ENCODE measurements at regions not wholly inside any gene's neighbourhood (a gene's known extent, or its start where the extent isn't known, plus 50 kb on each side); places are given as distances from the start of the nearest gene placed in this dataset.

DNA sequence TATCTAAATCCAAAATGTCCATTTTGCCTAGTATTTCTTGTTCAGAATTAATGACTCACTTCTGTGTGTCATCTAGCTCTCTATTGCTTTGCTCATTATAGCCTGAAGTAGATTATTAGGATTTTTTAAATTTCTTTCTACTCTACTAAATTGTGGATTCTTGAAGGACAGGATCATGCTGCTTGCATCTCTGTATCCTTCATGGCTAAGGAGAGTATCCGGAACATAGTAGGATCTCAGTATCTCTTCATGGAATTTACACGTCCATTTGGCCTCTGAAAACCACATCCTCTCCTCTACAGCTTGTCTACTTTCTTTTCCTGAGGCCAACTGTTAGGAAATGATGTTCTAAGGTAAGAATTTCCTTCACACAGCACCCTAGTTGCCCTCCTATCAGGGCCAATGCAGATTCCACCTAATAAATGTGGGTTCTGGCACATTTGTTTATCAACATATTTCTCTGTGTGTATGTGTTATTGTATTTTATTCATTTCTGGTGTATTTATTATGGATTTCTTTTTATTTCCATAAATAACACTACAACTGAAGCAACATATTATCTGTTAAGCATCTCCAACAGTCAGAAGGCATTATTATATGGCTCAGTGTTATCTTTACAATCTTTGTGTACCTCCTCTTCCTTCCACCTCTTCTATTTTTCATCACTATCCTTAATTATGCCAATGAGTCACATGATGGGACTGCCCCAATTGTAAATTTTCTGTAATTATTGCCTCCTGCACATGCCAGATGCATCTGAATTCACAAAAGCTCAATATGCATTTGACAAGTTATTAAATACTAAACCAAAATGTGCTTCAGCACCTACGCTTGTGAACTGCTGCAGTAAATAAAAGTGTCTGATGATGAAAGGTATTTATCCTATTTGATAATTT is 557.8 kb upstream of the TLE4 start:
- TF ChIP-seq, protein P1, sequence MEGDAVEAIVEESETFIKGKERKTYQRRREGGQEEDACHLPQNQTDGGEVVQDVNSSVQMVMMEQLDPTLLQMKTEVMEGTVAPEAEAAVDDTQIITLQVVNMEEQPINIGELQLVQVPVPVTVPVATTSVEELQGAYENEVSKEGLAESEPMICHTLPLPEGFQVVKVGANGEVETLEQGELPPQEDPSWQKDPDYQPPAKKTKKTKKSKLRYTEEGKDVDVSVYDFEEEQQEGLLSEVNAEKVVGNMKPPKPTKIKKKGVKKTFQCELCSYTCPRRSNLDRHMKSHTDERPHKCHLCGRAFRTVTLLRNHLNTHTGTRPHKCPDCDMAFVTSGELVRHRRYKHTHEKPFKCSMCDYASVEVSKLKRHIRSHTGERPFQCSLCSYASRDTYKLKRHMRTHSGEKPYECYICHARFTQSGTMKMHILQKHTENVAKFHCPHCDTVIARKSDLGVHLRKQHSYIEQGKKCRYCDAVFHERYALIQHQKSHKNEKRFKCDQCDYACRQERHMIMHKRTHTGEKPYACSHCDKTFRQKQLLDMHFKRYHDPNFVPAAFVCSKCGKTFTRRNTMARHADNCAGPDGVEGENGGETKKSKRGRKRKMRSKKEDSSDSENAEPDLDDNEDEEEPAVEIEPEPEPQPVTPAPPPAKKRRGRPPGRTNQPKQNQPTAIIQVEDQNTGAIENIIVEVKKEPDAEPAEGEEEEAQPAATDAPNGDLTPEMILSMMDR (IDR thresholded peaks at IDR 0.05) = no peak
- Histone ChIP-seq H3K9me3 (no peaks in the 10 kb centered on the region), H3K27ac (no peak overlapping the region), H3K4me1 (no peaks in the 10 kb centered on the region), H3K36me3 (no peaks in the 10 kb centered on the region), H3K9ac (ENCODE audit: low read depth in 2 of 2, low read length in 2 of 2) (no peak overlapping the region), H3K4me3 (no peak overlapping the region), H3K27me3 (no peaks in the 10 kb centered on the region)
- DNase-seq = no peak
- intact Hi-C loops (cut with DNase I) = no loop called here

DNA sequence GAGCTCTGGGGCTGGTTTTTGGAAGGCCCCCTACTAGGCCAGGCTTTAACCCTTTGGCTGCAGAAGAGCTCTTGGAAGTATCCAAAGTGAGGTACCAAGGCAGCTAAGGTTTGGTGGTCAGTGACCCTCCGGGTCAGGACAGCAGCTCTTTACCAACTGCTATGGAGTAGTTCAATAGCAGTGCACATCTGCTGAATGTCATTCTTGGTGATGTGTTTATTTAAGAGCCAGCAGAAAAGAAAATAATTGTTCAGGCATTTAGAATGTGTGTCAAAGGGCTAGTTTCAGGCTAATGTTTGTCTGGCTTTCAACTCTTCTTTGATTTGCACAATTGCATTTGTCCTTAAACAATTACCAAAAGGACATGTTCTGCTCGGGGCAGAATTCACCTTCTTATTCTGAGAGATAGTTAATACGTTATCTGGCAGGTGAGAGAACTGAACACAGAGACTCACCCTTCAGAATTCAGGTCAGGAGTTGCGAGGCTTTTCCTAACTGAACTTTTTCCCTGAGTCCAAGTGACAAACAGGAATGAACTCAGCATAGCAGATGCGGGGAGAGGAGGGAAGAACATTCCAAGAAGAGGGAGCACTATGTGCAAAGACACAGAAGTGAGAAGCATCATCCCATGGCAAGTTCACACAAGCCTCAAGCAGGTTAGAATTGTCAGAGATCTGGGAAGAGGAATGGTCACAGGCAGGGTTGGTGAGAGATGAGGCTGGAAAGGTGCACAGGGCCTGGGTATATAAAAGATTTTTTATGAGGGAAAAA is 556.7 kb upstream of the TLE4 start:
- Histone ChIP-seq H3K27ac (no peak overlapping the region), H3K36me3 (no peaks in the 10 kb centered on the region), H3K4me3 (no peak overlapping the region), H3K9ac (ENCODE audit: low read depth in 2 of 2, low read length in 2 of 2) (no peak overlapping the region), H3K9me3 (no peaks in the 10 kb centered on the region), H3K27me3 (no peaks in the 10 kb centered on the region), H3K4me1 (no peaks in the 10 kb centered on the region)
- no peak for DNase-seq
- TF ChIP-seq, protein P1 (IDR thresholded peaks at IDR 0.05) = no peak
- intact Hi-C loops (cut with DNase I) = no loop called here

DNA sequence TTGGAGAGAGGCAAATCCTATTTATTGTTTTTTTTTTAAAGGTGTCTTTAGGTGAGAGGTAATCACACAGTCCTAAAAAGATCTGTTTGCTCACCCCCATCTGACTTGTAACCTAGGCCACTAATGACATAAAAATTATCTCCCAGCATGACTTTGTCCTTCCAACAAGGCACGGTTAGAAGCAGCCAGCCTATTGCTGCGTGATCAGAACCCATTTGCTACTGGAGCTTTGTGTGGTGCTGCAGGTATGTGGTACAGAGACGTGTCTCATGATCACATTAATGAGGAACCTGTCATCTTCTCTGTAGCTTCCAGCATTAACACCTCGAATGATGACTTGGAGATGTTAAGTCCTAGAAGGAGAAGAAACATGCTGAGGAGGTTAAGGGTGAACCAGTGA is 555.8 kb upstream of the TLE4 start:
- no peak overlapping the region for H3K4me3 ChIP-seq
- no peak for DNase-seq
- TF ChIP-seq, protein P1 (IDR thresholded peaks at IDR 0.05) = no peak
- no peaks in the 10 kb centered on the region for H3K4me1 ChIP-seq
- no peak overlapping the region for H3K9ac ChIP-seq (ENCODE audit: low read depth in 2 of 2, low read length in 2 of 2)
- H3K36me3 ChIP-seq = no peaks in the 10 kb centered on the region
- intact Hi-C loops (cut with DNase I) = no loop called here
- no peak overlapping the region for H3K27ac ChIP-seq
- no peaks in the 10 kb centered on the region for H3K27me3 ChIP-seq
- H3K9me3 ChIP-seq = no peaks in the 10 kb centered on the region

DNA sequence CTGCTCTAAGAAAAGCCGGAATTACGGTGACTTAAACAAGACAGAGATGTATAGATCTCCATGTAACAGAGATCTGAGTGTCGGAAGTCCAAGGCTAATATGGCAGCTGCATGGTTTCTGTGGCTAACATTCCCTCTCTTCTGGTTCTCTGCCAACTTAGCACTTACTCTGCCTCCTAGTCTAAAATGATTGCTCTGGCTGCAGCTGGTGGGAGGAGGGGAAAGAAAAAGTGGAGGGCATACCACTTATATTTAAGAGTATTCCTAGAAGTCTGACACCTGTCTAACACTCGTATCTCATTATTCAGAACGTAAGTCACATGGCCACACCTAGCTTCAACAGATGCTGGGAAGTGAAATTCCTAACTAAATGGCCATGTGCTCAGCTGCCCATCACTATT is 551.5 kb upstream of the TLE4 start:
- H3K9ac ChIP-seq (ENCODE audit: low read depth in 2 of 2, low read length in 2 of 2) = no peak overlapping the region
- TF ChIP-seq, protein P1 (IDR thresholded peaks at IDR 0.05) = no peak
- DNase-seq = no peak

DNA sequence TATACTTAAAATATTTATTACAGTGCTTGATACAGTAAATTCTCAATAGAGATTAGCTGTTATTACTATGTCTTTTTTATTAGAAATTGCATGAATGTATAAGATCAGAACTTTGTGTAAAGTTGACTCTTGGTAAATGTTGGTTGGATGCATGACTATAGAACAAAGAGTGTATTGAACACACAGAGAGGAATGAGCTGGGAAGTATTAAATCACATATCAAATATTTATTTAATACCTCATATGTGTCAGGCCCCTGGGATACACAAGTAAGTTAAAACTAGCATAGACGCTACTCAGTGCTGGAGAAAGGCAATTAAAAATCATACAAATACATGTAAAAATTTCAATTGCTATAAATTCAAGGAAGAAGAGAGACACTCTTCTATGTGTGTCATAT is 550.7 kb upstream of the TLE4 start:
- intact Hi-C loops (cut with DNase I) = no loop called here

More for the DNA sequence above, 551.5 kb upstream of the TLE4 start:
- H3K36me3 ChIP-seq = no peaks in the 10 kb centered on the region
- H3K9me3 ChIP-seq = no peaks in the 10 kb centered on the region
- H3K27ac ChIP-seq = no peak overlapping the region
- H3K4me1 ChIP-seq = no peaks in the 10 kb centered on the region
- no peaks in the 10 kb centered on the region for H3K27me3 ChIP-seq
- intact Hi-C loops (cut with DNase I) = no loop called here
- no peak overlapping the region for H3K4me3 ChIP-seq

More for the DNA sequence above, 550.7 kb upstream of the TLE4 start:
- no peaks in the 10 kb centered on the region for H3K27me3 ChIP-seq
- H3K9me3 ChIP-seq = no peaks in the 10 kb centered on the region
- no peak overlapping the region for H3K9ac ChIP-seq (ENCODE audit: low read depth in 2 of 2, low read length in 2 of 2)
- no peaks in the 10 kb centered on the region for H3K4me1 ChIP-seq
- TF ChIP-seq, protein P1 (IDR thresholded peaks at IDR 0.05) = no peak
- no peak overlapping the region for H3K27ac ChIP-seq
- H3K36me3 ChIP-seq = no peaks in the 10 kb centered on the region
- DNase-seq = no peak
- H3K4me3 ChIP-seq = no peak overlapping the region

Measured in colonic mucosa (tissue), 4 donors.